ACC112 (cell line): ENCODE measurements at regions not wholly inside any gene's neighbourhood (a gene's known extent, or its start where the extent isn't known, plus 50 kb on each side); places are given as distances from the start of the nearest gene placed in this dataset.

Source experiments
- H2AFZ ChIP-seq: fragments of 200-600 bp; sonication (generic); one replicate; pipeline ENCODE4 v1.6.0; 2017; ENCODE audit warnings: antibody characterized with exemption, low read length; ENCODE audit not compliant: unreplicated experiment
- H3K27ac ChIP-seq: fragments of 200-600 bp; sonication (generic); 2 replicates; pipeline ENCODE4 v1.5.1; 2014; ENCODE audit warnings: low read depth, mild to moderate bottlenecking, antibody characterized with exemption, low read length, moderate library complexity
- H3K27me3 ChIP-seq: fragments of 200-600 bp; sonication (generic); 2 replicates; pipeline ENCODE4 v1.6.1; 2014; ENCODE audit warnings: mild to moderate bottlenecking, antibody characterized with exemption, low read length, moderate library complexity, mixed read lengths; ENCODE audit not compliant: insufficient read depth
- H3K36me3 ChIP-seq: fragments of 200-600 bp; sonication (generic); 2 replicates; pipeline ENCODE4 v1.6.1; 2016; ENCODE audit warnings: mild to moderate bottlenecking, antibody characterized with exemption, low read length, moderate library complexity, mixed read lengths; ENCODE audit not compliant: insufficient read depth
- H3K4me1 ChIP-seq: fragments of 200-600 bp; sonication (generic); one replicate; pipeline ENCODE4 v1.6.1; 2016; ENCODE audit warnings: low read length, mixed read lengths; ENCODE audit not compliant: insufficient read depth, unreplicated experiment, control insufficient read depth
- H3K4me3 ChIP-seq: fragments of 200-600 bp; sonication (generic); 2 replicates; pipeline ENCODE4 v1.5.1; 2014; ENCODE audit warnings: mild to moderate bottlenecking, low read depth, low read length
- H3K79me2 ChIP-seq: fragments of 200-600 bp; sonication (generic); one replicate; pipeline ENCODE4 v1.6.0; 2016; ENCODE audit warnings: low read length; ENCODE audit not compliant: control insufficient read depth, unreplicated experiment, insufficient read depth

DNA sequence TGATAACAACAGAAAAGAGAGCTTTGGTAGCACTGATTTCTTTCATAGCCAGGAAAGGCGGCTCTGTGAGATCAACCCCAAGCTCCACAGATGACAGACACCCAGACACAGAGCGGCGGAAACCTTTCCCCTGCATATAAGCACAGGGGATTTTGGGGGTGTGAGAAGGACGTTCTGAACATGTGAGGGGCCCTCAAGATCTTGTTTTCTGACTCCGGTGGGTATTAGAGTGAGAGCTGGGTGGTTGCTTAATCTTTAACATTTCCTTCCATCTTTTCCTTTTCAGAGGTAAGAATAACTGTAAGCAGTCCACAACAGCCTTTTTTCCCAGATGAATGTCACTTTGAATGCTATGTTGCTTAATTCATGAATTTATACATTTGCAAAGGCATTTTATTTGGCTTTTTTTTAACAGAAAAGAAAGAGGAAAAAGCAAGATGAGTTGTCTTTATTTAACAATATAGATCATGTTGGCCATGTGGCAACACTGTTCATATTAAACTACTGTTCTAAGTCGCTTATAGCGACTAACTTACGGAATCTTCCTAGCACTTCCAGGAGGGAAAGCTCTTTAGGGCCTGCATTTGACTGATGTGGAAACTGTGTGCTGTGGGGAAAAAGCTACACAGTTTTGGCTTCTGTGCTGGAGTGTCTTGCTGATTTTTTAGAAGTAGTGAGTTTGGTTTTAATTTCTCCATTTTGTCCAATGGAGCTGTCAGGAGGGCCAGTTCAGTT, 80.5 kb upstream of the NAA20 start:
- Histone ChIP-seq H2AFZ (no peak overlapping the region), H3K79me2 (no peaks in the 10 kb centered on the region), H3K4me1 (peaks cover 10% of the 10 kb centered on the region), H3K36me3 (no peaks in the 10 kb centered on the region), H3K27me3 (no peaks in the 10 kb centered on the region), H3K27ac (no peak overlapping the region), H3K4me3 (no peak overlapping the region)

DNA sequence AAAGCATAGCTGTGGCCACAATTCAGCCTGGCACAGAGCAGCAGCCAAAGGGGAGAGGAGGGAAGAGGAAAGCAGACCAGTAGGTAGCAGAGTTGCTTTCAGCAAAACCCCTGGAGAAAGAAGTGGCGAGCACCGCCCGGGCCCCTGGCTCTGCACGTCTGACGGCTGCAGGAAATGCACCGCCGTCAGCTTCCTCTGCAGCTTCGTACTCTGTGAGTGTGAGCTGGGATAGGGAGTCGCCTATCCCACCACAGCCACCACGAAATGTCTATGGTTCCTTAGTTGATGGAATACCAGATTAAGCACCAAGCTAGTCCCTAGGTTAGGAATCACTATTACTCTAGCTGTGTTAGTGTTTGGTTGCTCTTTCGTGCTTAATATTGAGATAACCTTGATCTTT, 79.9 kb upstream of the NAA20 start:
- Histone ChIP-seq H3K4me3 (no peak overlapping the region), H3K27me3 (no peaks in the 10 kb centered on the region), H3K4me1 (peaks cover 5% of the 10 kb centered on the region), H2AFZ (no peak overlapping the region), H3K79me2 (no peaks in the 10 kb centered on the region), H3K27ac (no peak overlapping the region), H3K36me3 (no peaks in the 10 kb centered on the region)

DNA sequence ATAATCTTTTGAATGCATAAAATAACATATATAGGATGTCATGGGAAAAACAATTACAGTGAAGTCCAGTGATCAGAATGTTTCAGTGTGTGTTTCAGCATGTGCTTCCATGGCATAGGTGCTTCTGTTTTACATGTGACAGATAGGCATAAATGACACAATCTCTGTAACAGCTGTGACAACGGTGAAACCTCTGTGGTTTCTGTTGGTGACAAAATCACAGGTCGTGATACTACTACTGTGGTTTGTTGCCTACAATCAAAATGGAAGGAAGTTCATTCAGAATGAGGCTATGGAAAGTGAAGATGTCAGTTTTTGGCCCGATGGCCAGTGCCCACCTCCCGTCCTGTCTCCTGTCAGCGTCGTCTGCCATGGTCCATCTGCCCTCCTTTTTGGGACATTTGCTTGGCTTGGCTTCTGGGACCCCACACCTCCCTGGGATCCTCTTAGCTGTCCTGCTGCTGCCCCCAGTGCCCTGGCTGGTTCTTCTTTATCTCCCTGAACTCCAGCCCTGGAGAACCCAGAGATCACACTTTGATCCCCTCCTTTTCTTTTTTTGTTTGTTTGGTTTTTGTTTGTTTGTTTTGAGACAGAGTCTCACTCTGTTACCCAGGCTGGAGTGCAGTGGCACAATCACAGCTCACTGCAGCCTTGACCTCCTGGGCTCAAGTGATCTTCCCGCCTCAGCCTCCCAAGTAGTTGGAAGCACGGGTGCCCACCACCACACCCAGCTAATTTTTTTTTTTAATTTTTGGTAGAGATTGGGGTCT, 79.3 kb upstream of the NAA20 start:
- Histone ChIP-seq H3K4me3 (no peak overlapping the region), H3K27ac (no peak overlapping the region), H3K79me2 (no peaks in the 10 kb centered on the region), H3K4me1 (no peaks in the 10 kb centered on the region), H3K27me3 (no peaks in the 10 kb centered on the region), H2AFZ (no peak overlapping the region), H3K36me3 (no peaks in the 10 kb centered on the region)

DNA sequence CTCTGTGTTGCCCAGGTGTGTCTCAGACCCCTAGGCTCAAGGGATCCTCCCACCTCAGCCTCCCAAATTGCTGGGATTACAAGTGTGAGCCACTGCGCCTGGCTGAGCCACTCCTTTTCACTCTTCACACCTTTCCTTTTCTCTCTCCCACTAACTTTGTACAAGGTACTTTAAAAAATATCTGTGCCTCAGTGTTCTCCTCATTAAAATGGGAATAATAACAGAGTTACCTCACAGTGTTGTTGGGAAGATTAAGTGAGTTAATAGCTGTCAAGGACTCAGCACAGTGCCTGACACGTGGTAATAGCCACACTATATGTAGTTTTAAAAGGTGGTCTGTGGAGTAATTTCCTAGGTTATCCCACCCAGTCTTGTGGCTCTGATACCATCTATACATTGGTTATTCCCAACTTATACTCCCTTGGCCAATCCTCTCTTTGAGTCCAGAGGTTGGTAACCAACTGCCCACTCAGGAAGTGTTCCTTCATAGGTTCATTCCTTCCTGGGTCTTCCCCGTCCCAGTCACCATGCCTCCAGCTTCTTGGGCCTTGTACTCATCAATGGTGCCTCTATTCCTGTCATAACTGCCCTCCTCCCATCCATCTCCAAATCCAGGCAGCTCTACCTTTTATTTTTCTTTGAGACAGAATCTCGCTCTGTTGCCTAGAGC, 78.6 kb upstream of the NAA20 start:
- Histone ChIP-seq H3K4me1 (no peaks in the 10 kb centered on the region), H3K36me3 (no peaks in the 10 kb centered on the region), H3K27ac (no peak overlapping the region), H3K27me3 (no peaks in the 10 kb centered on the region), H3K4me3 (no peak overlapping the region), H3K79me2 (no peaks in the 10 kb centered on the region), H2AFZ (no peak overlapping the region)

DNA sequence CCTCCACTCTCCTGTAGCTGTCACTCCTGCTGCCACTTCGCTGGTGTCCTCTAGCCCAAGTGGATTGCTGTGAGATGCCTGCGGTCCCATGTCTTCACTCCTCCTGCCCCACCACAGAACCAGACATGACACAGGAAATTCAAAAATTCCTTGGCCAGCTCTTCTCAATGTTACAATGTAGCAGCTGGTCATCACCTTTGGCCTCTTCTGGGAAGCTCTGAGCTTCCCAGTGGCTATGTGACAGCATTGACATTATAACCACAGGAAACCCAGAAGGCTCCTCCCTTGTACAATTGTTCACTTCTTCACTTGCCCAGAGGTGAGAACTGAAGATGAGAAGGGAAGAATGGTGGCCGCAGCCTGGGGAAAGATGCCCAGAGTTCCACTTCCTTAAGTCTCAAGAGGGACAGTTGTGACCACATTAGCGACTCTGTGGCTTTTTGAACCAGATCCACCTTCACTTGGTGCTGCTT, 76.1 kb upstream of the NAA20 start:
- H3K79me2 ChIP-seq: no peaks in the 10 kb centered on the region
- no peaks in the 10 kb centered on the region for H3K27me3 ChIP-seq
- no peak overlapping the region for H3K27ac ChIP-seq
- H3K36me3 ChIP-seq: no peaks in the 10 kb centered on the region
- no peak overlapping the region for H2AFZ ChIP-seq
- H3K4me1 ChIP-seq: peaks cover 11% of the 10 kb centered on the region
- H3K4me3 ChIP-seq: no peak overlapping the region

DNA sequence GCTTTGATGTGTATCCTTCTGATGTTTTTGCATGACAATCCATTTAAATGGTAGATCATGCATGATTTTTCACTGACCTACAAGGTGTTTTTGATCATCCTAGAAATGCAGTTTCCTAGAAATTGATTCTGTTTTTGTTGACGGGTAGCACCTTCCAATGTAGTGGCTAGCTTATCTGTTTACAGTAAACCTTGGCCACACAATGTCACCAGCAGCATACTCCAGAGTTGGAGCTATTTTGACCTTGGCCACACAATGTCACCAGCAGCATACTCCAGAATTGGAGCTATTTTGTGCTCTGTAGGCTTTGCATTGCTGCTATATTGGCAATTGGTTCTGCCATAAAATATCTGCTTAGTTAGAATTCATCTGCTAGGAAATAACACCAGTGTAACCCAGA, 74.6 kb upstream of the NAA20 start:
- Histone ChIP-seq H2AFZ (no peak overlapping the region), H3K79me2 (no peaks in the 10 kb centered on the region), H3K27ac (no peak overlapping the region), H3K36me3 (no peaks in the 10 kb centered on the region), H3K27me3 (no peaks in the 10 kb centered on the region), H3K4me1 (peaks cover 11% of the 10 kb centered on the region), H3K4me3 (no peak overlapping the region)

DNA sequence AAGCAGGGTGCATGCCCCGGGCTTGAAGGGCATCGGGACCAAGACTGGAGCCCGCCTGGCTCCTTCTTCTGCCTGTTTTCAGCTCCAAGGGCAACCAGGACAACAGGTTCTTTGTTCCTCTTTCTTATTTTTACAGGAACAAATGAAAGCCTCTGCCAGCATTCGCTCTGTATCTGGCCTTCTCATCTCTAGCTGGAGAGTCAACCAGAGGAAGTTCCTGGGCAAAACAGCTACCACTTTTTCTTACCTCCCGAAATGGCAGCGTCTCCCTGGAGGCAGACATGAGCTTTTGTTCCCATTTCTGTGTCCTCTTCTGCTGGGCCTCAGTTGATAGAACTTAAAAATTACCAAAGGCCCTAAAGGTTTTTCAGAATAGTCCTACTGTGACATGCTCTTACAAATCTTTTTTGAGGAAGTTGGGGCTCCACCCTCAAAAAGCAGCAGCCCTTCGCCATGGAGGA, 74.1 kb upstream of the NAA20 start:
- H3K79me2 ChIP-seq: no peaks in the 10 kb centered on the region
- H3K4me1 ChIP-seq: peaks cover 11% of the 10 kb centered on the region
- H3K27ac ChIP-seq: no peak overlapping the region
- no peak overlapping the region for H3K4me3 ChIP-seq
- no peaks in the 10 kb centered on the region for H3K36me3 ChIP-seq
- H3K27me3 ChIP-seq: no peaks in the 10 kb centered on the region
- no peak overlapping the region for H2AFZ ChIP-seq

DNA sequence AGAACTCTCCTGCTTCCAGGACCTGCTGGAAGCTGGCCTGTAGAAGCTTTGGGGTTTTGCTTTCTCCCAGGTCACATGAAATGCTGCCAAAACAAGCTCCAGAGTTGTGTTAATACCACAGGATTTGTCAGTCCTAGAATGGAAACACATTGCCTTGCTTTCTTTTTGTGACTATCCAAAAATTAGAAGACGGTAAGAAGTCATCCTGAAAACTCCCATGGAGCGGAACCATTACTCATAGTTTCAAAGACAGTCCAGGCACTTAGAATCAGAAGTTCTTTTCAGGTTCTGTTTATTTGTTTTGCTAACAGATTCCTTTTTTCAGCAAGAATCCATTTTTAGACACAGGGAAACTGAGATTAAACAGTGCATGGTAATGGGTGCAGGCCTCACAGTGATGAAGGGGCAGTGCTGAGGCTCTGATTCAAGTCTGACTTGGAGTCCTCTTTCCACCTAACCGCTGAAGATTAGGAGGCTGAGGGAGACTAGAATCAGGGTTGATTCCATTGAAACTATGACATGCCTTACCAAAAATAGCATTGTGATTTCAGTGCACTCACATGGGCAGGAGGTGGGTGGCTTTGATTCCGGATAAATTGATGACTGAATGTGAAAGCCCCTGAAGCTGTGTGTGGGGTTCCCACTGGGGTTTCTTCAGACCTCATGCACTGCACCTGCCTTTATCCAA, 72.2 kb upstream of the NAA20 start:
- Histone ChIP-seq H3K27ac (peak overlapping the region; percentile 30; the same call in 1 of the 2 replicates), H2AFZ (peak overlapping the region; percentile 31), H3K79me2 (no peaks in the 10 kb centered on the region), H3K27me3 (no peaks in the 10 kb centered on the region), H3K36me3 (no peaks in the 10 kb centered on the region), H3K4me3 (no peak overlapping the region), H3K4me1 (peaks cover 11% of the 10 kb centered on the region)

DNA sequence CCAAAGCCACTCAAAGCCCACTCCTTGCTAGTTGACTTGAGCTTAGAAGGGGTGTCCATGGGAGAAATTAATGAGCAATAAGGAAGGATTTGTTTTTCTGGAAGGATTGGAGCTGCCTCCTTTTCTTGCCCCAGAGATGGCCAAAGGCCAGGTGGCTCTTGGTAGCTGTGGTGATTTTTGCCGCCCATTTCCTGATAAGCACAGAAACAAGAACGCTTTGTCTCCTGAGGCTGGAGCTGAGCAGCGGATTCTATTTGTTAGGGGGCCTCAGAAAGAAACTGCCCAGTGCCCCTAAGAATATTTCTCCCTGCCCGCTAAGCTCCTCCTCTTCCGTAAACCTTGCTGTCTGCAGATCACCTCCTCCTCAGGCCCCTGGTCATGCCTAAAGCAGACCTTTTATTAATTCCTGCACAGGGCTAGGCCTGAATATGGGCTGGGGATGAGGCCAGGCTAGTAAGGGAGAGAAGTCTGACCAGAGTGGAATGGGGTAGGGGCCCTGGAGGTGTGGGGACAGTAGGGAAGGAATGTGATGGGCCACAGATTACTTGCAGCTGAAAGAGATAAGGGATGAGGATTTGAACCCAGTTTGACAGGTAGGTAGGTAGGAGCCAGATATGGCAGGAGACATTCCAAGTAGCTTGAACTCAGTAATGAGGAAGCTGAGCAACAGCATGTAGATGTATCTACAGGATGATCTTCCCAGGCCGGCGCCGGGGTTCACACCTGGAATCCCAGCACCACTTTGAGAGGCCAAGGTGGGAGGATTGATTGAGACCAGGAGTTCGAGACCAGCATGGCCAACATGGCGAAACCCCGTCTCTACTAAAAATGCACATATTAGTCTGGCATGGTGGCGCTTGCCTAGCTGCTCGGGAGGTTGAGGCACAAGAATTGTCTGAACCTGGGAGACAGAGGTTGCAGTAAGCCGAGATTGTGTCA, 71.2 kb upstream of the NAA20 start:
- Histone ChIP-seq H3K4me1 (peaks cover 11% of the 10 kb centered on the region), H3K79me2 (no peaks in the 10 kb centered on the region), H2AFZ (no peak overlapping the region), H3K27me3 (no peaks in the 10 kb centered on the region), H3K27ac (no peak overlapping the region), H3K4me3 (no peak overlapping the region), H3K36me3 (no peaks in the 10 kb centered on the region)
